GM20000 (cell line): ENCODE measurements at regions not wholly inside any gene's neighbourhood (a gene's known extent, or its start where the extent isn't known, plus 50 kb on each side); places are given as distances from the start of the nearest gene placed in this dataset.
"Not testable (repeated sequence)": the region's sequence is repeated elsewhere in the genome, so short reads cannot be mapped to it uniquely, and the experiment has no call there.

Experiments used
- DNase-seq: peaks from one replicate; pipeline ENCODE4 v3.0.0; 2012; ENCODE audit warnings: low spot score
- CTCF ChIP-seq: IDR thresholded peaks from 2 replicates; pipeline ENCODE4 v1.5.1; 2012; ENCODE audit warnings: mild to moderate bottlenecking, control low read depth; ENCODE audit errors: extremely low read depth, missing control alignments

DNA sequence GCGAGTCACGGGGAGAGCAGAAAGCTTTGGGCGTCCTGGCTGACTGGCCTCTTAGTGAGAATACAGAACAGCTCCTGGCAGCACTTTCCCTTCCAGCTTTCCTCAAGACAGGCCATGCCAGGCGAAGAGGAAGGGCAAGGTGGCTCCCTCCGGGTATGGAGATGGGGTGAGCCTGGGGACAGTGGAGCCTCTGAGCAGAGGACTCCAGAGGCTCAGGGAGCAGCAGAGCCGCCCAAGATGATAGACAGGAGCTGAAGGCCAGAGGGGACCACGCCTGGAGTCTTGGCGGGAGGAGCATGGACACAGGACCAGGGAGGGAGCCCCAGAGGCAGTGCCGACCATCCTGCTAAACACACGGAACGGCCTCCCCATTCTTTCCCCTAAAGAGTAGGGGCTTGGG, 229.1 kb downstream of the TM9SF2 start:
- no peak for DNase-seq
- TF ChIP-seq CTCF, result no peak

- no peak for DNase-seq
These were observed 228.5 kb downstream of the TM9SF2 start for GRCh38 chr13:99729745-99730144.

DNA sequence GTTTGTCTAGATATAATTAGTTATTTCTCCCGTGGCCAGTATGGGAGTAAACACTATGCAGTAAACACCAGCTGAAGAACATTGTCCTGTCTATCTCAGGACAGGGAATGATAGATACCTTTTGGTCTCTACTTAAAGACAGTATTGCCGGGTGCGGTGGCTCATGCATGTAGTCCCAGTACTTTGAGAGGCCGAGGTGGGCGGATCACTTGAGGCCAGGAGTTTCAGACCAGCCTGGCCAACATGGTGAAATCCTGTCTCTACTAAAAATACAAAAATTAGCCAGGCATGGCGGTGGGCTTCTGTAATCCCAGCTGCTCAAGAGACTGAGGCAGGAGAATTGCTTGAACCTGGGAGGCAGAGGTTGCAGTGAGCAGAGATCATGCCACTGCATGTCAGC, 226.4 kb downstream of the TM9SF2 start:
- DNase-seq, result not testable (repeated sequence)

More at GRCh38 chr13:99729745-99730144, 228.5 kb downstream of the TM9SF2 start:
- no peak for TF ChIP-seq CTCF

- TF ChIP-seq CTCF, result no peak
These were observed 225.1 kb downstream of the TM9SF2 start for GRCh38 chr13:99726282-99726894.

GRCh38 chr13:99725644-99726043, 224.4 kb downstream of the TM9SF2 start:
- no peak for TF ChIP-seq CTCF
- DNase-seq, result no peak

More at GRCh38 chr13:99726282-99726894, 225.1 kb downstream of the TM9SF2 start:
- no peak for DNase-seq

DNA sequence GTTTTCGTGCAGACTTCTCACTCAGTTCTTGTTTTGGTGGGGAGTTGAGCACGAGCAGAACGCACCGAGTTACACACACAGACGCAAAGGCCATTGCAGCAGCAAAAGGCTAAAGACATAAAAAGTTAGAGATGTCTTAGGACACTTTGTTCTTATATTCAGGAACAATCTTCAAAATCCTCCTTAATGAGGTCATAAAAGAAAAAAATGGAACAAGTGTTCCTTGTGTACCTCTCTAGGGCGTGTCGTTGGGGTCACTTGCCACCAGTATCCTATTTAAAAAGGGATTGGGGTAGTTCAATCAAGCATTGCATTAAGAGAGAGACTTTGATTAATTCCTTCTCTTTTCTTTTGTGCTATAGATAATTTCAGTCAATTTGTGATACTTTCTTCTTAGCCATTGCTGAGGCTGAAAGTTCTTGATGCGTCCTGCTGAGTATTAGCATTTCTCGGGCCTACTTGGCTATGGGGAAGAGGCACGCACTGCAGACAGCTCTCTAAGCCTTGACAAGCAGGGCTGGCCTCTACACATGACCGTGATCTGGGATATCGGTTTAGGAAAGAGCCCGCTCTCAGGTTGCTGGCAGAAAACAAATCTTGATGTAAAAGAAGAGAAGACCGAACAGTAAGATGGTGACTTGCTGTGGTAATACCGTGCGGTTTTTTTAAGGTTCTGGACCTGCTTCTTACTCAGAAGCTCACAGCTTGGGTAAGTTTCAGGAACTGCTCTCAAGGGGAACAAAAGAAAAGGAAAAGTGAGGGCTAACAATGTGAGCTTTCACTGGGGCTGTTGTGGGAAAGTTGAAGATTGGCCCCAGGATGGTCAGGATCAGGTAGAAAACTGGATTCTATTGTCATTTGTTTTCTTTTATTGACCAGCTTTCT, 223.6 kb downstream of the TM9SF2 start:
- TF ChIP-seq CTCF, result no peak
- DNase-seq, result no peak

DNA sequence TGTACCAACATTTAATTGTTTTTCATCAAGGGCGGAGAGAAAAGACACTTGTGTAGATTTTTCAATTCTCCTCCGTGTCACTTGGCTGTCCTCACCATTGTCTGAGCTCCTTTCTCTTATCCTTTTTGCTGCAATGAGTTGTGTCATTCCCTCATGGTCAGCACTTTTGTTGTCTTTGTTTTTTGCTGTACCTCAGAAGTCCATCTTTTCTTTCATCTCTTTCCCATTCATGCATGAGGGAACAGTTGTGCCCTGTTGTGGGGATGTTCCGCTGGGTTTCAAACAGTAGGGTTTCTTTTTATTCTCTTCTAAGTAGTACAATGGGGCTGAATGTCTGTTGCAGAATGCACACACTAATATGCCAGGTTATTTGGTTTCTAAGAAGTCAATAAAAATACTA, 222.6 kb downstream of the TM9SF2 start:
- no peak for TF ChIP-seq CTCF
- no peak for DNase-seq
